KG1 (cell line): ENCODE measurements at regions not wholly inside any gene's neighbourhood (a gene's known extent, or its start where the extent isn't known, plus 50 kb on each side); places are given as distances from the start of the nearest gene placed in this dataset.
"Not testable (repeated sequence)": the region's sequence is repeated elsewhere in the genome, so short reads cannot be mapped to it uniquely, and the experiment has no call there.

Source experiments
- DNase-seq: peaks from one replicate; lab custom pipeline; 2025; lab: John Stamatoyannopoulos, UW

GRCh38 chr5:104904561-104904960 is 1342.0 kb upstream of the NUDT12 start:
- no peak for DNase-seq

DNA sequence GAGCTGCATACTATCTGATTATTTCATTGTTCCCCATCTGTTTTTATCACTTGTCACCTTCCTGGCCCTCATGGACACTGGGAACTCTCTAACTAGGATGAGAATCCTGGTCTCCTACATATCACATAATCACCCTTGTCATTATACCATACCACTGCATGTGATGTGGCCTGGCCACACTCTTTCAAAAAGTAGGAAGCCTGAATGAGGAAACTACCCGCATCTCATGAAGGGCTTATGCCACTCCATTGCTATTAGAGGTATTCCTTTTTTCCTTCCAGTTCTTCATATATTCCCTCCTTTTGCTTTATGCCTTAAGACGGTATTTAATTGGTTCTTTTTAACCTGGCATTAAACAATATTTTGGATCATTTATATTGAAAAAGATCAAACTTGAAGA is 1341.4 kb upstream of the NUDT12 start:
- no peak for DNase-seq

DNA sequence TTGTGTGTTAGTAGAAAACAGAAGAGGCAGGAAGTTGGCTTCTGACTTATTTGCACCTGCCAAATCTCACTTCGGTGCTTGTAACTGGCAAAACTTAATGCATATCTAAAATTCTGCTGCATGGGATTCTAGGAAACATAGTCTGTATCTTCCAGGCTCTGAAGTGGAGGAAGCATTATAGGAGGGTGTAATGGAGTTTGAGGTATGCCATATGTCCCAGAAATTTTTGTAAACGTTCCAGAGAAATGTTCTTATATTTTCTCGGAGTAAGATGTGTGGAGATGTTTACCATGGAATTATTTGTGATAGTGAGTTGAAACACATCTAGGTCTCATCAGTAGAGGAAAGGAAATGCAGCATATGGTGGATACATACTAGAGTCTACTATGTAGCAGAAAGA is 1329.0 kb upstream of the NUDT12 start:
- no peak for DNase-seq

DNA sequence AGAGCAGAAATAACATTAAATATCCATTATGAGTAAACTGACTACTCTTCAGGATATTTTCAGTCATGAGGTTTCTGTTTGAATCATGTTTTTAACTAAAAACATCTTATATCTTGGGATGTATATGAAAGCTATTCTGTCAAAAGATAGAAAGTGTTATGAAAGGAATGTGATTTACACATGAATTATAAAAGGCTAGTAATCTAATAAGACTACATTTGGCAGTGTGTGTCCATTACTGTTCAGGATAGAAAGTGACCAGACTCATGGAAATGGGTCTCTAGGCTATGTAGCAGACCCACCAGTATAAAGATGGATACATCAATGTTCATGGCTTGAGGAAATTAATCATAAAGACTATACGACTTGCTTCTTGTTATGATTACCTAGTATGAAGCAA is 1328.2 kb upstream of the NUDT12 start:
- DNase-seq = no peak

DNA sequence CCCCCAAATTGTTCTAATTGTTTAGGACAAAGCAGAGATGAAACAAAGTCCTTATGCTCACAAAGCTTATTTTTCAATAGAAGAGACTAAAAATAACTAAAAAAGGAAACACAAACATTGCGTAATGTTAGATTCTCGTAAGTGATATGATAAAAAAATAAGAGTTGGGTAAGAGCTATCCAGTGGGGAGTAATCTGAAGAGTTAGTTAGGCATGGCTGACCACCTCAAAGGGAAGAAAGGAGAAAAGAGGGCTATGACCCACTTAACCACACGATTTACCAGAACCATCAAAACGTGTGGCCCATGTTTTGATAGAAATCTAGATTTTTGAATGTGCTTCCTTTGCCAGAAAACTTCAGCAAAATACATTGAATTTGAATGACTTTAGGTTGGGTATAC is 1296.8 kb upstream of the NUDT12 start:
- DNase-seq = no peak

GRCh38 chr5:104852099-104852498 is 1289.5 kb upstream of the NUDT12 start:
- not testable (repeated sequence) for DNase-seq

DNA sequence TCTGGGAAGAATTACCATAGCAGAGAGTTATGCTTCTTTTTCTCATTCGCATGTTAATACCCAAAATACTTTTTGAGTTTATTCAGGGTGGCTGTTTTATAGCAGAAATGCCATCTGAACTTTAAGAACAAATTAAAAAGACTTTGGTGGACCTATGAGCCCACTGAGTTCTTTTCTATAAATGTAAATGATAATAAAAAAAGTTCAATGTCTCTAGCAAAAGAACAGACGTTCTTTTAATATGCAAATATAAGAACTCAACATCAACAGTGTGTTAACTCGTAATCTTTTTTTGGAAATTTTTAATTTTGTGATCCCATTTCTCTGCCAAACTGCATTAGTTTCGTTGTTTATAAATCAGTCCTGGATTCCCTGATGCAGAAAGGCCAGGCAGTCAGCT is 1283.0 kb upstream of the NUDT12 start:
- no peak for DNase-seq

DNA sequence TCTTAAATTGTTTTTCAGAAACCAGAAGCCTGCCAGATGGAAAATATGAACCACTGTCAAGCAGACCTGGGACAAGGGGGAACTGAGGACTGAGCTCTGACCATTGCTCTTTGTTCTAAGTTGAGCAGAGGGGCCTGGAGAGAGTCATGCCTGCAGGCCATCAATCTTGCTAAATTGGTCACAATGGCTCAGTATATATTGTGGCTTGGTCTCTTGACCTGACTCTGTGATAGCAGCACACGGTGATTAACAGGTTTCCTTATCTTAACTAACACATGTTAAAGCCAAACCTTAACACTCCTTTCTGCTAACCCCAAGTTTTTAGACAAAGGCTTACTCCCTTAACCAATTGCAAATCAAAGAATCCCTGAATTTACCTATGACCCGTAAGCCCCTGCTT is 1281.2 kb upstream of the NUDT12 start:
- no peak for DNase-seq

GRCh38 chr5:104840284-104840683 is 1277.7 kb upstream of the NUDT12 start:
- no peak for DNase-seq

GRCh38 chr5:104831515-104831914 is 1268.9 kb upstream of the NUDT12 start:
- not testable (repeated sequence) for DNase-seq

GRCh38 chr5:104821606-104822005 is 1259.0 kb upstream of the NUDT12 start:
- no peak for DNase-seq

GRCh38 chr5:104817127-104817526 is 1254.5 kb upstream of the NUDT12 start:
- no peak for DNase-seq

DNA sequence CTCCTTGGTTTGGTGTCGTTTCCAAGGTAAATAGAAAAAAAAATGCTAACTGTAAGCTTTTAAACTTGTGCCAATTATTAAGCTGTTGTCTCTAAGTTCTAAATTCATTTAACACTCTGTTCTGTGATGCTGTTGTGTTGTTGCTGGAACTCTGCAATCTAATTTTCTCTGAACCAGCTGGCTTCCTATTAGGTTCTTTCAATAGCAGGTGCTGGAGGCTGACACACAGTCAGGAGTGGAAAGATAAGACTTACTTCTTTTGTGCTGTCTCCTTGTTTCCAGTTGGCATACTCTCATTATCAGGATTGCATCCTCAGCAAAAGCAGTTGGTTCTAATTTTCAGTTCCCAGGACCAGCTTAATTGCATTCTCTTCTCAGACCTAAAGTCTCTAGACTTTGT is 1252.6 kb upstream of the NUDT12 start:
- DNase-seq = no peak

GRCh38 chr5:104800440-104801048 is 1238.0 kb upstream of the NUDT12 start:
- DNase-seq = no peak

GRCh38 chr5:104793755-104794080 is 1231.1 kb upstream of the NUDT12 start:
- no peak for DNase-seq

GRCh38 chr5:104793031-104793754 is 1230.6 kb upstream of the NUDT12 start:
- DNase-seq = no peak

DNA sequence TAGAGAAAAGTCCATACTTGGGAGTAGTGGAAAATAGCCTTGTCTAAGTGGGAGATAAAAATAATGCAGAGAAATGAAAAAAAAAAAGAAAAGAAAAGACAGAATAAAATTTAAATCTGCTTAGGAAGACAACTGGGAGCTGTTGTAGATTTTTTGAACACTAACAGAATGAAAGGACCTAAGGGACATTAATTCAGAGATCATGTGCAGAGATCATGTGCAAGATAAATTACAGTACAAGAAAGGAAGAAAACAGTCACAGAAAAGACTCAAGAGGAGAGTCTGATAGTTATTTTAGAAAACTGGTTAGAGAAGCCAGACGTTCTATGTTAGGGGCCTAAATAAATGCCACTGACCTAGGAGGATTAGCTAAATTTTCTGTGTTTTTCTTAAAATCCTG is 1226.8 kb upstream of the NUDT12 start:
- DNase-seq = no peak

DNA sequence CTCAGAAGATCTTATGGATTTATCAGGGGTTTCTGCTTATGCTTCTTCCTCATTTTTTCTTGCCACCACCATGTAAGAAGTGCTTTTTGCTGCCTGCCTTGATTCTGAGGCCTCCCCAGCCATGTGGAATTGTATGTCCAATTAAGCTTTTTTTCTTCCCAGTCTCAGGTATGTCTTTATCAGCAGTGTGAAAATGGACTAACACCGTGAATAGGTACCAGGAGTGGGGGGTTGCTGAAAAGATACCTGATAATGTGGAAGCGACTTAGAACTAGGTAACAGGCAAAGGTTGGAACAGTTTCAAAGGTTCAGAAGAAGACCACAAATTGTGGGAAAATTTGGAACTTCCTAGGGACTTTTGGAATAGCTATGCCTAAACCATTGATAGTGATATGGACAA is 1222.5 kb upstream of the NUDT12 start:
- DNase-seq = no peak

GRCh38 chr5:104774372-104774771 is 1211.8 kb upstream of the NUDT12 start:
- DNase-seq = no peak

DNA sequence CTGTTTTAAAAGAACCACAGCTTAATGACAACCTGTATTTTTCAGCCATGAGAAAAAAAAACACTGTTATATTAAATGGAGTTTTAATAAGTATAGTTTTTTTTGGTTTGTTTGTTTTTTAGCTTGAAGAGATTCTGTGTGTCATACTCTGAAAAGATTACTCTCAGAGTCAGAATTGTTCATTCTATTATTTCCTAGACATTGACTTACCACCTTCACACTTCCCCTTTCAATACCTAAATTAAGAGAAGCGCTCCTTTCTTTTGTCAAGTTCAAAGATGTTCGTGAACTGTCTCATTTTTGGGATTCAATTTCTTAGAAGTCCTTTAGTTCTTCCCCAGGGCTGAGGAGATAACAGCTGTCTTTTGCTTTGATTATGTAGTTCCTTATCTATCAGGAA is 1201.6 kb upstream of the NUDT12 start:
- no peak for DNase-seq

DNA sequence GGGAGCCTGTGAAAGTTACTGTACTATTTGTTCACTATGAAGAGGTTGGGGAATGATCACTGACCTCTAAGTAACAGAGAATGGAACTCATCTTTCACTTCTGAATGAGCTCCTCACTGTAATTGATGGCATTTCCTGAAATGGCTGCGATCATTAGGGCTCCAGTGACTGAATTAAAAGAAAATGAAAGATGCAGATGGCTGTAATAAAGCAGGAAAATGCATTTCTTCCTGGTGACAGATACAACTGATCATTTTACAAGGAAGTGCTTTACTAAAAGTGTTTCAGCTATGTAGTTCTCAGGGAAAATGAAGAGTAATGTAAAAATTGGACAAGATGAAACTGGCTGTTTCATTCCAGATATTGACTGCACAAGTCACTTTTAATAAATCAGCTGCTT is 1200.6 kb upstream of the NUDT12 start:
- DNase-seq = no peak

- DNase-seq = no peak
Observed at GRCh38 chr5:104757915-104758314, 1195.3 kb upstream of the NUDT12 start.

DNA sequence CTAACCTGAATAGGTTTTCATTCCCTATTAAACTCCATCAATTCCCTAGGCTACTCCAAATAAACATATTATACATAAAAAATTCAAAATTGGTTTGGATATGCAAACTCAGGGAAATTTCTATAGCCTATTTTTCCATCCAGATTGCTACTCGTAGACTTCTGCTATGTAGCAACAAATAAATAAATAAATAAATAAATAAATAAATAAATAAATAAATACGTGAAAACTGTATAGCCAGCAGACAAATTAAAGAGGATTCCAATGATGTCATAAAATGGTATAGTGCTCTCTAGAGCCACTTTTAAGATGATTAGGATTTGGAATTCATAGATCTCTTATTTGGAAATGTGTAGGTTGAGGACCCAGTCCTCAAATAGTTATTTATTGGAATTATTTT is 1193.2 kb upstream of the NUDT12 start:
- DNase-seq = no peak

GRCh38 chr5:104754311-104754995 is 1191.9 kb upstream of the NUDT12 start:
- DNase-seq = no peak
